GM12874 (cell line): ENCODE measurements at regions not wholly inside any gene's neighbourhood (a gene's known extent, or its start where the extent isn't known, plus 50 kb on each side); places are given as distances from the start of the nearest gene placed in this dataset.

Source experiments
- TF ChIP-seq, protein P1 (sequence below): IDR thresholded peaks from 2 replicates; pipeline ENCODE4 v1.5.1; 2011; ENCODE audit warnings: low read depth, mild to moderate bottlenecking, control low read depth, low read length, moderate library complexity; ENCODE audit not compliant: insufficient read depth

DNA sequence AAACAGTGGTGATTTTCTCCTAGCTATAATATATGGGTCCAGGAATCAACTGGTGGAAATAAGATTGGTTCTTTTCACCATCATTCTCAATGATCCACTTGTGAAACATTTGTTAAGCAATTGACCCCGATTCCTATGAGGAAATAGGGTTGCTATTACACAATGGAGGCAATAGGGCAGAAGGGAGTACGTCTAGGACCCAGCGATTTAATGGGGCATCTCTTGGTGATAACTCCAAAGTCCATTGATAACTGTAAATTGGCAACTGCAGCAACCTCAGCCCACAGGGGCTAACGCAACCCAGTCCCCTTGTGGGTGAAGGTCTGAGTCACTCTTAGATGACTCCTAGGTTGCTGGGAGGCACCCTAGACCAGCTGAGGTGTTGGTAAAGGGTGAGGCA lies 62.5 kb upstream of the BARHL2 start:
- TF ChIP-seq, protein P1, sequence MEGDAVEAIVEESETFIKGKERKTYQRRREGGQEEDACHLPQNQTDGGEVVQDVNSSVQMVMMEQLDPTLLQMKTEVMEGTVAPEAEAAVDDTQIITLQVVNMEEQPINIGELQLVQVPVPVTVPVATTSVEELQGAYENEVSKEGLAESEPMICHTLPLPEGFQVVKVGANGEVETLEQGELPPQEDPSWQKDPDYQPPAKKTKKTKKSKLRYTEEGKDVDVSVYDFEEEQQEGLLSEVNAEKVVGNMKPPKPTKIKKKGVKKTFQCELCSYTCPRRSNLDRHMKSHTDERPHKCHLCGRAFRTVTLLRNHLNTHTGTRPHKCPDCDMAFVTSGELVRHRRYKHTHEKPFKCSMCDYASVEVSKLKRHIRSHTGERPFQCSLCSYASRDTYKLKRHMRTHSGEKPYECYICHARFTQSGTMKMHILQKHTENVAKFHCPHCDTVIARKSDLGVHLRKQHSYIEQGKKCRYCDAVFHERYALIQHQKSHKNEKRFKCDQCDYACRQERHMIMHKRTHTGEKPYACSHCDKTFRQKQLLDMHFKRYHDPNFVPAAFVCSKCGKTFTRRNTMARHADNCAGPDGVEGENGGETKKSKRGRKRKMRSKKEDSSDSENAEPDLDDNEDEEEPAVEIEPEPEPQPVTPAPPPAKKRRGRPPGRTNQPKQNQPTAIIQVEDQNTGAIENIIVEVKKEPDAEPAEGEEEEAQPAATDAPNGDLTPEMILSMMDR = no peak

DNA sequence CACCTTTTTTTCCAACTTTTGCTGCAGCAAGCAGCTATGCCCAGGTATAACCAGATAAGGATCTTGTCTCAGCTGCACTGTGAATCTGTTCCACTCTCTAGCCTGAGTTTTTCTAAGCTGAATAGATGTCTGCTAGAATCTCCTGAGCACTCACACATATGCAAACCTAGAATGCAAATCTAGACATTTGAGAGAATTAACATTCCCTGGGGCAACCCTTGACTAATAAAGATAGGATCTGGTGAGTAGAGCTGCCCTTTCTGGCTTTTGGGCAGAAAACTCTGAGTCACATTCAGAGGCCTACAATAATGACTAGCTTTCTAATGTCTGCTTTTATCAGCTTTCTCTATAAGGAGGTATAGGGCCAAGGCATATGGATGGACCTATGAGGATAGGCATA lies 61.4 kb upstream of the BARHL2 start:
- TF ChIP-seq, protein P1 = no peak

DNA sequence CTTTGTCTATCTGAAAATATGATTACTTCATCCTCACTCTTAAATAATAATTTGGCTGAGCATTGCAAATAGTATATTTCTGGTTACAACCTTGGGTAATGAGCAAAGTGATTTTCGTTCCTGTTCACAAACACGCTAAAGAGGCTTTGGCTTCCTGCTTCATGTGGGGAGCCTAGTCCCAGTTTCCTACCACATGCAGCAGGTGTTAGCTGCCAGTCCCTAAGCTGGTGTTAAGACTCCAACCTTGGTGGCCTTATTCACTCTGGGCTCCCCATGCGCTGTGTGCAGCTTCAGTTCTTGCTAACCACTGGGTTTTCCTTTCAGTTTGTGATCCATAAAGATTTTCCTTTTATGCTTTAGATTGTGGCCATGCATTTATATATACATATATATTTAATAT lies 56.7 kb upstream of the BARHL2 start:
- TF ChIP-seq, protein P1 = no peak

DNA sequence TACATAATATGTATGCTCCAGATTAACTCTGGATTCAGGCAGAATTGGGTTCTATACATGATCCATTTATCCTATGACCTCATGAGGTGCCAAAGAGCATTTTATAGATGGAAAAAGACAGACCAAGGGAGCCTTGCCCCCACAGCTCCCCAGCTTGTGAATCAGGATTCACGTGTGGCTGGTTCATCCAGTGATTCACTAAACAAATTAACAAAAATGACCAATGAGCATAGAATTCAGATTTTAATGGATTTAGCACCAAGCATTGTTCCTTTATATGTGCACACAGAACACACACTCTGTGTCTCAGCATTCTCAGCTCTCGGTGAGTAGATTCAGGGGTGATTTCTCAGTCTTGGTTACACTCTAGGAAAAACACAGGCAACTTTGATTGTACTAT lies 51.7 kb upstream of the BARHL2 start:
- TF ChIP-seq, protein P1 = no peak

DNA sequence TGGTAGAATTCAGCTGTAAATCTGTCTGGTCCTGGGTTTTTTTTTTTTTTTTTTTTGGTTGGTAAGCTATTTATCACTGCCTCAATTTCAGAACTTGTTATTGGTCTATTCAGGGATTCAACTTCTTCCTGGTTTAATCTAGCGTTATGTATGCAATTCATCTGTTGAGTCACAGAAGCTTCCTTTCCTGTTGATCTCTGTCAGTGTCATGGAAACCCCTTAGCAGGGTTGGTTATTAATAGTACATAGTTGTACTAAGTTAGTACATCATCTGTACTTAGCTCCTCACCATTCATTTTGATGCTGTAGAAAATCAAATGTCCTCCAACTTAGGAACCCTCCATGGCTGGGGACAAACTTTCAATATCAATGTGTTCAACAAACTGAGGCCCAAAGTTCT lies 51.0 kb upstream of the BARHL2 start:
- TF ChIP-seq, protein P1 = no peak
